K562 (cell line): ENCODE measurements at regions not wholly inside any gene's neighbourhood (a gene's known extent, or its start where the extent isn't known, plus 50 kb on each side); places are given as distances from the start of the nearest gene placed in this dataset.

ENCODE experiments used
- BDP1 ChIP-seq: IDR thresholded peaks from 3 replicates; pipeline ENCODE4 v1.6.1; 2011; ENCODE audit not compliant: insufficient read length, insufficient read depth
- CBX1 ChIP-seq: sonication (generic); IDR thresholded peaks from 2 replicates; pipeline ENCODE4 v1.6.1; 2016; ENCODE audit warnings: antibody characterized with exemption, low read depth, mild to moderate bottlenecking
- DNMT1 ChIP-seq: fragments of 450-650 bp; IDR thresholded peaks from 2 replicates; pipeline ENCODE4 v1.6.1; 2016; ENCODE audit warnings: antibody characterized with exemption, mild to moderate bottlenecking
- E2F3 ChIP-seq: fragments of 250-450 bp; sonication (Bioruptor Pico); IDR thresholded peaks from 2 replicates; pipeline ENCODE4 v1.4.0; 2020; ENCODE audit warnings: mild to moderate bottlenecking
- FIP1L1 ChIP-seq: fragments of 200-400 bp; formaldehyde crosslinking; IDR thresholded peaks from 2 replicates; pipeline ENCODE4 v1.6.1; 2018; ENCODE audit warnings: mild to moderate bottlenecking, low read depth, low read length; ENCODE audit not compliant: poor library complexity, severe bottlenecking
- GABPB1 ChIP-seq: sonication (generic); formaldehyde crosslinking; IDR thresholded peaks from 2 replicates; pipeline ENCODE4 v1.8.0; 2022; ENCODE audit warnings: mild to moderate bottlenecking, missing genetic modification reagents
- HDGF ChIP-seq: fragments of 450-650 bp; IDR thresholded peaks from 2 replicates; pipeline ENCODE4 v1.6.1; 2016
- HLTF ChIP-seq: fragments of 450-650 bp; IDR thresholded peaks from 2 replicates; pipeline ENCODE4 v1.6.1; 2016
- MTA1 ChIP-seq: fragments of 450-650 bp; IDR thresholded peaks from 2 replicates; pipeline ENCODE4 v1.6.1; 2017; ENCODE audit warnings: borderline replicate concordance
- PHF20 ChIP-seq: fragments of 450-650 bp; IDR thresholded peaks from 2 replicates; pipeline ENCODE4 v1.6.1; 2018; ENCODE audit not compliant: partially characterized antibody
- POLR2B ChIP-seq: fragments of 450-650 bp; IDR thresholded peaks from 2 replicates; pipeline ENCODE4 v1.6.1; 2018; ENCODE audit warnings: low read depth; ENCODE audit not compliant: partially characterized antibody
- POU5F1 ChIP-seq: fragments of 150-350 bp; IDR thresholded peaks from 2 replicates; pipeline ENCODE4 v1.6.1; 2014; ENCODE audit warnings: borderline replicate concordance, low read length, low read depth, mild to moderate bottlenecking; ENCODE audit not compliant: partially characterized antibody
- RFX7 ChIP-seq: fragments of 250-450 bp; sonication (Bioruptor Pico); IDR thresholded peaks from 2 replicates; pipeline ENCODE4 v1.5.1; 2021; ENCODE audit warnings: mild to moderate bottlenecking
- SAP30 ChIP-seq: fragments of 200-600 bp; sonication (generic); IDR thresholded peaks from 2 replicates; pipeline ENCODE4 v1.6.1; 2012; ENCODE audit warnings: borderline replicate concordance, low read depth, mild to moderate bottlenecking, moderate library complexity, low read length, control low read depth, inconsistent platforms; ENCODE audit not compliant: insufficient read depth, poor library complexity, severe bottlenecking
- TAF9B ChIP-seq: fragments of 450-650 bp; IDR thresholded peaks from 2 replicates; pipeline ENCODE4 v1.6.1; 2018; ENCODE audit warnings: mild to moderate bottlenecking; ENCODE audit not compliant: partially characterized antibody
- TOE1 ChIP-seq, 2 experiments: fragments of 450-650 bp in 1 of 2; sonication (generic) in 1 of 2; formaldehyde crosslinking in 1 of 2; IDR thresholded peaks; 2 replicates each; pipeline versions ENCODE4 v1.7.1 to v1.8.0; 2016 to 2022; ENCODE audit warnings: borderline replicate concordance in 2 of 2, mild to moderate bottlenecking in 2 of 2, antibody characterized with exemption in 1 of 2, inconsistent platforms in 1 of 2, low read depth in 1 of 2, missing genetic modification reagents in 1 of 2, moderate library complexity in 1 of 2
- XRCC4 ChIP-seq: IDR thresholded peaks from one replicate; pipeline ENCODE4 v1.6.1; 2011; ENCODE audit not compliant: insufficient read depth, insufficient read length; ENCODE audit errors: extremely low read depth
- YBX1 ChIP-seq: fragments of 450-650 bp; IDR thresholded peaks from 2 replicates; pipeline ENCODE4 v1.7.1; 2016; ENCODE audit warnings: mild to moderate bottlenecking
- YY1 ChIP-seq, 3 experiments: IDR thresholded peaks; 2 replicates each; pipeline ENCODE4 v1.6.1; 2011; ENCODE audit warnings: low read length in 2 of 3, mild to moderate bottlenecking in 2 of 3, moderate library complexity in 2 of 3, borderline replicate concordance in 1 of 3, control low read depth in 1 of 3, low read depth in 1 of 3; ENCODE audit not compliant: insufficient read depth in 3 of 3, insufficient replicate concordance in 2 of 3, control insufficient read depth in 1 of 3, insufficient read length in 1 of 3; ENCODE audit errors: extremely low read depth in 1 of 3
- ZBTB1 ChIP-seq: sonication (generic); formaldehyde crosslinking; IDR thresholded peaks from 2 replicates; pipeline ENCODE4 v1.8.1; 2023; ENCODE audit warnings: missing genetic modification reagents, low read depth, mild to moderate bottlenecking, borderline replicate concordance
- ZFX ChIP-seq: sonication (generic); formaldehyde crosslinking; IDR thresholded peaks from 2 replicates; pipeline ENCODE4 v1.8.0; 2022; ENCODE audit warnings: mild to moderate bottlenecking, missing genetic modification reagents, moderate library complexity
- ZNF23 ChIP-seq: fragments of 250-450 bp; sonication (Bioruptor Pico); IDR thresholded peaks from 2 replicates; pipeline ENCODE4 v1.4.0; 2020; ENCODE audit warnings: mild to moderate bottlenecking
- TF ChIP-seq, protein P1 (sequence below): sonication (generic); formaldehyde crosslinking; IDR thresholded peaks from 2 replicates; pipeline ENCODE4 v1.8.0; 2022; ENCODE audit warnings: mild to moderate bottlenecking, missing genetic modification reagents
- TF ChIP-seq, protein P2 (sequence below): fragments of 450-650 bp; formaldehyde crosslinking; IDR thresholded peaks from 2 replicates; pipeline ENCODE4 v1.4.0; 2020; ENCODE audit warnings: mild to moderate bottlenecking, moderate library complexity
- TF ChIP-seq, protein P3 (sequence below): fragments of 250-450 bp; sonication (Bioruptor Pico); IDR thresholded peaks from 2 replicates; pipeline ENCODE4 v1.8.0; 2022; ENCODE audit warnings: moderate library complexity, mild to moderate bottlenecking, inconsistent platforms

DNA sequence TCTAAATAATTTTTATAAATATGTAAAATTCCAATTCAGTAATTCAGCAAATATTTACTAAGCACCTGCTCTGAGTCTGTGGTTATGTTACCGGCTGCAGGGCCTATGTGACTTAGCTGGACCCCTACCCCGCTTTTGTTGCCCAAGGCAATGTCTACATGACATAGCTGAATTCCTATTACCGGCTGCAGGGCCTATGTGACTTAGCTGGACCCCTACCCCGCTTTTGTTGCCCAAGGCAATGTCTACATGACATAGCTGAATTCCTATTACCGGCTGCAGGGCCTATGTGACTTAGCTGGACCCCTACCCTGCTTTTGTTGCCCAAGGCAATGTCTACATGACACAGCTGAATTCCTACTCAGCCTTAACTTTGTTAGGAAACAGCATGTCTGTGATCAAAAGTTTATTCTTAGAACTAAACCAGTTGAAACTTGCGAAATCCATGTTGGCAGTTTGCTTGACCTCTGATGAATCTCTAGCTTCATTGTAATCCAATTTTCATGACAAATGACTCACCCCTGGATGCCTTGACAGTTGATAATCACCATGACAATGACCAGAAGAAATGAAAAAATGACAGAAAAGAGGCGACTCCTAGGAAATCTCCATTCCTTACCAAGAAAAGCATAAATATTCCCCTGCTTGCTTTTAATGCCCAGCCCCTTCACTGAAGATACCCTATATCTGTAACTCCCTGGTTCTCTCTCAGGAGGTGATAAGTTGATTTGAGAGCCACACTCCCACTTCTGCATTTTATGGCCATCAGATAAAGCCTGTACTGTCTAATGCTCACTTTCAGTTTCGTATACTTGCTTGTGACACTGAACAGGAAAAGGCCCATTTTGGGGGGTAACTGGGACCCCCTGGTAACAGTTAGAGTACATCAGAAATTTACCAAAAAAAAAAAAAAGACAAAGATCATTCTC, 148.4 kb upstream of the SYT10 start (continued):
- TF ChIP-seq YY1 (IDR thresholded peaks at IDR 0.05; ENCODE audit: borderline replicate concordance in 1 of 3, control insufficient read depth in 1 of 3, extremely low read depth in 1 of 3, insufficient read depth in 3 of 3, insufficient read length in 1 of 3, insufficient replicate concordance in 2 of 3, low read depth in 1 of 3, low read length in 2 of 3) (no peak), POLR2B (no peak), SAP30 (no peak), TAF9B (peak; percentile 92), POU5F1 (no peak), GABPB1 (no peak), HLTF (no peak), YBX1 (no peak), FIP1L1 (no peak), E2F3 (CRISPR knock-in tag) (no peak), TOE1 (IDR thresholded peaks at IDR 0.05; ENCODE audit: borderline replicate concordance) (no peak), TOE1 (CRISPR knock-in tag; IDR thresholded peaks at IDR 0.05; ENCODE audit: borderline replicate concordance, low read depth) (no peak), ZFX (CRISPR knock-in tag) (peak; percentile 71), ZBTB1 (CRISPR knock-in tag) (no peak), XRCC4 (no peak), BDP1 (no peak), HDGF (no peak), MTA1 (peak; percentile 74), ZNF23 (CRISPR knock-in tag) (no peak), DNMT1 (no peak), RFX7 (CRISPR knock-in tag) (no peak), PHF20 (no peak), CBX1 (no peak)
- TF ChIP-seq, protein P1, sequence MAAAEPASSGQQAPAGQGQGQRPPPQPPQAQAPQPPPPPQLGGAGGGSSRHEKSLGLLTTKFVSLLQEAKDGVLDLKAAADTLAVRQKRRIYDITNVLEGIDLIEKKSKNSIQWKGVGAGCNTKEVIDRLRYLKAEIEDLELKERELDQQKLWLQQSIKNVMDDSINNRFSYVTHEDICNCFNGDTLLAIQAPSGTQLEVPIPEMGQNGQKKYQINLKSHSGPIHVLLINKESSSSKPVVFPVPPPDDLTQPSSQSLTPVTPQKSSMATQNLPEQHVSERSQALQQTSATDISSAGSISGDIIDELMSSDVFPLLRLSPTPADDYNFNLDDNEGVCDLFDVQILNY (CRISPR knock-in tag), result no peak
- TF ChIP-seq, protein P2, sequence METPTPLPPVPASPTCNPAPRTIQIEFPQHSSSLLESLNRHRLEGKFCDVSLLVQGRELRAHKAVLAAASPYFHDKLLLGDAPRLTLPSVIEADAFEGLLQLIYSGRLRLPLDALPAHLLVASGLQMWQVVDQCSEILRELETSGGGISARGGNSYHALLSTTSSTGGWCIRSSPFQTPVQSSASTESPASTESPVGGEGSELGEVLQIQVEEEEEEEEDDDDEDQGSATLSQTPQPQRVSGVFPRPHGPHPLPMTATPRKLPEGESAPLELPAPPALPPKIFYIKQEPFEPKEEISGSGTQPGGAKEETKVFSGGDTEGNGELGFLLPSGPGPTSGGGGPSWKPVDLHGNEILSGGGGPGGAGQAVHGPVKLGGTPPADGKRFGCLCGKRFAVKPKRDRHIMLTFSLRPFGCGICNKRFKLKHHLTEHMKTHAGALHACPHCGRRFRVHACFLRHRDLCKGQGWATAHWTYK (CRISPR knock-in tag), result no peak
- TF ChIP-seq, protein P3, sequence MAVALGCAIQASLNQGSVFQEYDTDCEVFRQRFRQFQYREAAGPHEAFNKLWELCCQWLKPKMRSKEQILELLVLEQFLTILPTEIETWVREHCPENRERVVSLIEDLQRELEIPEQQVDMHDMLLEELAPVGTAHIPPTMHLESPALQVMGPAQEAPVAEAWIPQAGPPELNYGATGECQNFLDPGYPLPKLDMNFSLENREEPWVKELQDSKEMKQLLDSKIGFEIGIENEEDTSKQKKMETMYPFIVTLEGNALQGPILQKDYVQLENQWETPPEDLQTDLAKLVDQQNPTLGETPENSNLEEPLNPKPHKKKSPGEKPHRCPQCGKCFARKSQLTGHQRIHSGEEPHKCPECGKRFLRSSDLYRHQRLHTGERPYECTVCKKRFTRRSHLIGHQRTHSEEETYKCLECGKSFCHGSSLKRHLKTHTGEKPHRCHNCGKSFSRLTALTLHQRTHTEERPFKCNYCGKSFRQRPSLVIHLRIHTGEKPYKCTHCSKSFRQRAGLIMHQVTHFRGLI (CRISPR knock-in tag), result no peak
